NCI-H146 (cell line): ENCODE measurements at regions not wholly inside any gene's neighbourhood (a gene's known extent, or its start where the extent isn't known, plus 50 kb on each side); places are given as distances from the start of the nearest gene placed in this dataset.
"Not testable (repeated sequence)": the region's sequence is repeated elsewhere in the genome, so short reads cannot be mapped to it uniquely, and the experiment has no call there.

ENCODE experiments used
- DNase-seq: peaks from one replicate; lab custom pipeline; 2025; lab: John Stamatoyannopoulos, UW

DNA sequence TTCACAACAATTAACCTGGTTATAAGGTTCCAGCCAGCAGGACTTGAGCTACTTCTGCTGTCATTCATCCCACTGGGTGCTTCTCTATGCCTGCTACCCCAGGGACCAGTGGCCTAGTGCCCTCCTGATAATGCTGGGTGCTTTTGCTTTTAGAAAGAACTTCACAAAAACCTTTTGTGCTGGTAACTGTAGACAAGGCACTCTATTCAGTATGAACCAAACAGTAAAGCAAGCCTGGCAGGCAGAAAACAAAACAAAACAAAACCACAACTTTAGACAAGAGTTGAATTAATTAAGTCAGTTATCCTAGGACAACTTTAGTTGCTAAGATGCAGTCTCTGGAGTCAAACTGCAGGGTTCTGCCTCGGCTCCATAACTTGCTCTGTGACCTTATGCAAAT lies 61.9 kb upstream of the ADGRL2 start:
- DNase-seq: no peak

DNA sequence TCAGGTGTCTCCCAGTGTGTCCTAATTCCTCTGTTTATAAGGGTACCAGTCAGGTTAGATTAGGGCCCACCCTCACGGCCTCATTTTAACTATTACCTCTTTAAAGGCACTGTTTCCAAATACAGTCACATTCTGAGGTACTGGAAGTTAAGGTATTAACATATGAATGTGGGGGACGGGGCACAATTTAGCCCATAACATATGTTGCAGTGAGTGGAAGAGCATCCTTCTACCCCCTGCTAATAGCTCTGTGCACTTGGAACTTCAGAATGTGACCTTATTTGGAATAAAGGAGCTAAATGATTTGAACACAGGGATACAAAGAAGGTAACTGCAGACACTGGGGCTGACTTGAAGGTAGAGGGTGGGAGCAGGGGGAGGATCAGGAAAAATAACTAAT lies 67.3 kb upstream of the ADGRL2 start:
- no peak for DNase-seq

DNA sequence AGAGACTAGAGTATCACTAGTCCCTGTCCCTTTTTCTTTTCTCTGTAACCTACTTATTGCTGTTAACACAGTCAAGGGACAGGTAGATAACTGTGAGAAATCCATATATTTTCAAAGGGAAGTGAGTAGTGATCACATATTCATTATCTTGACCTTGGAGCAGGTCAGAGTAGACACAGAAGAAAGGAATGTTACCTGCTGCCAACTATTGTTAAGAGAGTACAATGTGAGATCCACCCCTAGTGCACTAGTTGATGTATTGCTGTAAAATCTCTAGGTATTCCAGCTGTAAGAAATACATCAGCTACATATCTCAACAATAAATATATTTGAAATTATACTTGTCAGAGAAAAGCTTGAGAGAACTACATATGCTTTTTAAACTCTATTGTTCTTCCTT lies 68.7 kb upstream of the ADGRL2 start:
- DNase-seq: no peak

DNA sequence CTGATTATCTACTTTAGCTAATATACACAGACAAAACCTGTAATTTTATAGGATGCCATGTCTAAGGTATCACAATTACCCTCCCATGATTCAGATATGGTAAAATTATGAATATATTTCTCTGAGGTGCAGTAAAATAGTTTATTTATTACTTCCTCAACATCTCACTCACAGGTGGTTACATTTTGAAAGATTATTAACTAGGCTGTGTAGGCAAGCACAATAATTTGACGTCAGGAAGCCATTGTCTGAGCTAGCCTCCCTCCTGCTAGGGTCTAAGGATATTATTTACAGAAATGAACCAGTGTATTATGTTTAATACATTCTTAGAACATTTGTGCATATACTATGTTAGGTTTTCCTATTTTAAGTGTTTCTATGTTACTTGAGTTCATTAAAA lies 69.9 kb upstream of the ADGRL2 start:
- DNase-seq: no peak

DNA sequence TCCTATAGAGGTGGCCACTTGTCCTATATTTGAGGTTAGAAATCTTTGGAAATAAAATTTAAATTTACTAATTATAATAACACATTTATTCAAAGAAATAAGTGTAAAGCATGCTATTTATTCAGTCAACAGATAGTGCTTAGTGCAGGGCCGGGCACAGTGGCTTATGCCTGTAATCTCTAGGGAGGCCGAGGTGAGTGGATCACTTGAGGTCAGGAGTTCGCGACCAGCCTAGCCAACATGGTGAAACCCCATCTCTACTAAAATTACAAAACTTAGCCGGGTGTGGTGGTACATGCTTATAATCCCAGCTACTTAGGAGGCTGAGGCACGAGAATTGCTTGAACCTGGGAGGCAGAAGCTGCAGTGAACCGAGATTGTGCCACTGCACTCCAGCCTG lies 70.4 kb upstream of the ADGRL2 start:
- DNase-seq: not testable (repeated sequence)

DNA sequence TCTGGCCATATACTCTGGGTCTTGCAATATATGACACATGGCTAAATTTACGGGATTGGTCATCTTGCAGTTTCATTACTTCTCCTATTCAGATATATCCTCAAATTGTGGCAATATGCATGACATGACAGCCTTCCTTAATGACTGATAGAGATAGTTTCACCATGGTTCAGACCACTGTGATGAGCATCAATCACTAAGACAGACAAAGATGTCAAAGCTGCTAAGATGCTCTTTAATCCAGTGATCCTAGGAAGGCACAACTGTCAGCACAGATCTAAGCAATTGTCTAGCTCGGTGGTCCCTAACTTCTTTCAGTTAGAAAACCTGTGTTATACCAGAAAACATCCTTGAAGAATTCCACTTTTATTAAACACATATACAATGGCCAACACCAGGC lies 70.9 kb upstream of the ADGRL2 start:
- DNase-seq: no peak

DNA sequence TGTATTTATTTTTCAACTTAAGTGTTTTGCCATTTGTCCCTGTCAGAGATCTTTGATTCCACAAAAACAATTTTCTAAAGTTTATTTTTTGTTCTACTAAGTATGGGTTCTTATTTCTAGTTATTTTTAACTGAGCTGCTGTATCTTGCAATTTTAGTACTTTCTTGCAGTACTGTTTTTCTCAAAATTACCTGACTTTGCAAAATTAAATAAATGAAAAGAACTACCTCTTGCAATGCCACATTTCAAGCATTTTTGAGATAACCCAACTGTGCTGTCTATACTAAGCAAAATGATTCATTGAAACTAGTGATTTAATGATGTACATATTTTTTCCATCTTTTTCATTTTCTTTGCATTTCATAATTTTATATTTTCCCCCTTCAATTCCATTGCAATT lies 71.5 kb upstream of the ADGRL2 start:
- DNase-seq: no peak

DNA sequence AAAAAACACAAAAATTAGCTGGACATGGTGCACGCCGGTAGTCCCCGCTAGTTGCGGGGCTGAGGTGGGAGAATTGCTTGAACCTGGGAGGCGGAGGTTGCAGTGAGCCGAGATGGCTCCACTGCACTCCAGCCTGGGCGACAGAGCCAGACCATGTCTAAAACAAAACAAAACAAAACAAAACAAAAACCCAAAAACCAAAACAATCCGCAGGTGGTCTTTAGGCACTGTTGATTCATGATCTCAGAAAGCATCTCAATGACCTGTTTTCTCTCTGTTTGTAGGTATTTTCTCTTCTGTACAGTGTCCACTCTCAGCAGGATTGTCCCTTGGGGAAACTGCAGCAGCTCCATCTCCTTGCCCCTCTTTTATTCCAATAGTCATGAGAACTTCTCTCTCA lies 74.9 kb upstream of the ADGRL2 start:
- no peak for DNase-seq

DNA sequence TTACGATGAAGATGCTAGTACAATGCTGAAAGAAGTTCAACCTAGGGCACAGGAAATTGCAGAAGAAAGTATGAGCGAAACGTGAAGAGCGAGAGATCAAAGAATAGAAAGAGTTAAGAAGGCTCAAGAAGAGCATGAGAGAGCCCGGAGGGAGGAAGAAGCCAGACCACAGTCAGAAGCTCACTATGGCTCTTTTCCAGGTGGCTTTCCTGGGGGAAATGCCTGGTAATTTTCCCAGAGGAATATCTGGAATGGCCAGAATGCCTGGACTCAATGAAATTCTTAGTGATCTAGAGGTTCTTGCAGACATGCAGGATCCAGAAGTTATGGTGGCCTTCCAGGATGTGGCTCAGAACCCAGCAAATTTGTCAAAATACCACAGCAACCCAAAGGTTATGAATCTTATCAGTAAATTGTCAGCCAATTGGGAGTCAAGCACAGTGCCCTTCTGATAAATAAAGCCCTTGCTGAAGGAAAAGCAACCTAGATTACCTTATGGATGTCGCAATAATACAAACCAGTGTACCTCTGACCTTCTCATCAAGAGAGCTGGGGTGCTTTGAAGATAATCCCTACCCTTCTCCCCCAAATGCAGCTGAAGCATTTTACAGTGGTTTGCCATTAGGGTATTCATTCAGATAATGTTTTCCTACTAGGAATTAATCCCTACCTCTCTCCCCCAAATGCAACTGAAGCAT lies 78.0 kb upstream of the ADGRL2 start:
- not testable (repeated sequence) for DNase-seq

DNA sequence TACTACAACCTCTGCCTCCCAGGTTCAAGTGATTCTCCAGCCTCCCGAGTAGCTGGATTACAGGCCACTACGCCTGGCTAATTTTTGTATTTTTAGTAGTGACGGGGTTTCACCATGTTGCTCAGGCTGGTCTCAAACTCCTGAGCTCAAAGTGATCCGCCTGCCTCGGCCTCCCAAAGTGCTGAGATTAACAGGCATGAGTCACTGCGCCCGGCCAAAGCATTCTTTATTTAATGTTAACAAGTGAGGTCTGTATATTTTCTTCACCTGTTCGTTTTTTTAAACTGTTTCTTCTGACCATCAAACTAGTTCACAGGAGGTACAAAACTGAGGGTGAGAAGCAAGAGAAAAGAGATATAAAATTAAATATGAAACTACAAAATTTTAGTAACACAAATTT lies 80.5 kb upstream of the ADGRL2 start:
- not testable (repeated sequence) for DNase-seq

DNA sequence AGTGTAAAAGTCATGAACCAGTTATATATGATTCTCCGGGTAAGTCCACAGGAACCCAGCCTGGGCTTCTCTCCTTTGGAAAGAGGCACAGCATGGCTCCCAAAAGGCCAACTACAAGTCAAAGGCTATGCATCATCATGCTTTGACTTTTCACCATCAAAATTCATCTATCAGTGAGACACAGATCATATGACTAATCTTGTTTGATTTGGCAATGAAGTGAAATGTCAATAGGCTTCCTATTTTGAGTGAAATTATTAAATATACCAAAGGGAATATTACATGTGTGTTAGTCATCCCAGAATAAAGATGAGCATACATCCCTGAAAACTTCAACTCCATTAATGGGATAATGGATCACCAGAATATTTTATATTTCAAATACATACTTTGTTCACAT lies 83.5 kb upstream of the ADGRL2 start:
- no peak for DNase-seq

DNA sequence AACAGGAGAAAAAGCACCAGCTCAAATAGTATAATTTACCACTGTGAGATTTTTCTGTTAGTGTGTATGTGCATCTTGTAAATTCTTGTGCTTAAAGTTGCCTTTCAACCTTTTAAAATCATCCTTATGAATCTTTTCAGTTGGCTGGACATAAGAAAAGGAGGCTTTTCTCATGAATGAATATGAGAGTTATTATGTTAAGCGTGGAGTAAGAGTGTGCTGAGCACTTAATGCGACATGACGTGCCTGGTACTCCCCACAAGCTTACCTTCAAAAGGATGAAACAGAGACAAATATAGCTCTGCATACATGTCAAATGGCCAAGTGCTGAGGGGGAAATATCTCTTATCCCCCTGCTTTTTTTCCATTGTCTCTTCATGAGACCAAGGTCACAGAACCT lies 85.3 kb upstream of the ADGRL2 start:
- DNase-seq: no peak

DNA sequence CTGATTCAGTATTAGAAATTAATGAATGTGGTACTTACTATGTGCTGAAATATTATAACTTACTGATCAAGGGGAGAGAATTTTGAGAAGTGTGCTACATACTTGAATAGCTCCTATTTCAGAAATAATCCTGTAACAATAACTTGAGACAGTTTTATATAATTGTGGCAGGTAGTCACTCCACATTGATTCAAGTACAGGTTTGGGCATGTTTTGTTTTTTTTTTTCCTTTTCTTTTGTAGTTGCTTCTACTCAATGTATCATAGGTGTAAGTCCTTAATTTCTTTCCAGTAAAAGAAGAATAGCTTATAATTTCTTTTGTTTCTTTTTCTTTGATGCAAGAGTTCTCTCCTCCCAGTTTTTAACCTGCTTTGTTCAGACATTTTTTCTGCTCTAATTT lies 86.1 kb upstream of the ADGRL2 start:
- no peak for DNase-seq

DNA sequence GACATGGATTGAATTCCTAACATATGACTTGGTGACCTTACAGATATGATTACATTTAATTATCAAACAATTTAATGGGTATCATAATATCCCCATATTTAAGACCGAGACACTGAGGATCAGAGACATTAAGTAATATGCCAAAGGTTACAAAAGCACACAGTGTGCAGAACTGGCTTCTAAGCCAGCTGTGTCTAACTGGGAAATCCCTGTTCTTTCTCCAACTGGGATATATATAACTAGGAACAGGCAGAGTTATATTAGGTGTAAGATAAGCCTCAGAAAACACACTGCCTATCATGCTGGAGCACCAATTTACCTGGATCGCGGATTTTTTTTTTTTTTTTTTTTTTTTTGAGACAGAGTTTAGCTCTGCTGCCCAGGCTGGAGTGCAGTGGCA lies 88.3 kb upstream of the ADGRL2 start:
- DNase-seq: no peak

DNA sequence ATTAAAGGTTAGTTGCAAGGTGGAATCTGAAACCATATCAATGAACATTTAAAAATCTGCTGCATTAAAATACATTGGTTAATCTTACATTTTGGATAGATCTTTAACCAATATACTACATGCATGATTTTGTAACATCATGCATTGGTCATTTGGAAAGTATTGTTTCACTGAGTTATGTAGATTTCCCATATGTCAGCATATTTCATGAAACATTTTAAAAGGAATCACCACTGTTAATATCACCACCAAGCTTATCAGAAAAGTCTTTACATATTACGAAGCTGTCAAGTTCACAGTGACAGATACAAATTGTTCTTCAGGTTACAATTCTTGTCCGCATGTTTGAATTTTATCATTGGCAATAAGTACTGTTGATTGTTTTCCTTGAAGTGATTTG lies 89.9 kb upstream of the ADGRL2 start:
- no peak for DNase-seq

DNA sequence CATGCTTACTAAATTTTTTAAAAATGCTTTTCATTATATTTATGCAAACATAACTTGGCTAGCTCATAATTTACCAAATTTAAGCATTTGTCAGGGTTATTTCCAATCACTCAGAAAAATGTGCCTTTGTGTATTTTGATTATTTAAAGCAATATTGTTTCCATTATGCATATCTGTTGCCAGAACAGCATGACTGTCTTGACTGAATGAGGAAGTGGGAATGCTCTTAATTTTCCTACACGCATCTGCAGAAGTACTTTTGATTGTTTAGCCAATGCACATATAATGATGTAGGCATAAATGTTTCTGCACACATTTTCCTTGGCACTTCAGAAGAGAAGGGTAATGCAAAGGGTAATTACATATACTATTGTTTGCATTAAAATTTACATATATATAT lies 92.5 kb upstream of the ADGRL2 start:
- DNase-seq: no peak

DNA sequence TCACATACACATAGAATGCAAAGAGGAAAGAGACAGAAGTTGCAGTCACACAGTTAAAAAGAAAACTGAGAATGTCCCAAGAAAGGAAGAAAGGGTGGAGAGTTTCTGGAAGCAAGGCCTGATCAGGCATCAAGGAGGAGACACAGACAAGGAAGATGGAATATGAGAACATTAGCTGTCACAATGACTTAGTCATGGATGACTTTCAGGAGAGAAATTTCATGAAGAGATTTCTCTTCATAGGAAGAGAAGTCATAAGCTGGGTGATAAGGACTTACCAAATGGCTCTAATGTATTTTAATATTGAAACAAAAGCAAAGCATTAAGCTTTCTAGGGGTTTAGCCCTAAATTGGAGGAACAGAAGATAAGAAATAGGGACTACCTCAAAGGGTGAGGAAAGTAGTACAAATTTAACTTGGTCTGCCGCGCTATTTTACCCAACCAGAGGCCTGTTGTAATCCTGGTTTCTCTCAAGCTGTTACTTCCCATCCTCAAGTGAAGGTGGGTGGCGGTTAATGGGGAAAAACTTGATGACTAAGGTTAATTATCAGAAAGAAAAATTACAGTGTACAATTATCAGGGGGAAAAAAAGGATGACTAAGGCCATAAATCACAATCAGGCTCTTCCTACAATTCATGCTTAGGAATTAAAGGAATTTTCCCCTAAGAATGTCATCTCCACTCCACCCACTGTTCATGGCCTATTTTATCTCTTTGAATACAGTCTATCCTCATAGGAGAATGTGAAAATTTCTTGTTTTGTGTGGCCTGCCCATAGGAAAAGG lies 93.9 kb upstream of the ADGRL2 start:
- no peak for DNase-seq

DNA sequence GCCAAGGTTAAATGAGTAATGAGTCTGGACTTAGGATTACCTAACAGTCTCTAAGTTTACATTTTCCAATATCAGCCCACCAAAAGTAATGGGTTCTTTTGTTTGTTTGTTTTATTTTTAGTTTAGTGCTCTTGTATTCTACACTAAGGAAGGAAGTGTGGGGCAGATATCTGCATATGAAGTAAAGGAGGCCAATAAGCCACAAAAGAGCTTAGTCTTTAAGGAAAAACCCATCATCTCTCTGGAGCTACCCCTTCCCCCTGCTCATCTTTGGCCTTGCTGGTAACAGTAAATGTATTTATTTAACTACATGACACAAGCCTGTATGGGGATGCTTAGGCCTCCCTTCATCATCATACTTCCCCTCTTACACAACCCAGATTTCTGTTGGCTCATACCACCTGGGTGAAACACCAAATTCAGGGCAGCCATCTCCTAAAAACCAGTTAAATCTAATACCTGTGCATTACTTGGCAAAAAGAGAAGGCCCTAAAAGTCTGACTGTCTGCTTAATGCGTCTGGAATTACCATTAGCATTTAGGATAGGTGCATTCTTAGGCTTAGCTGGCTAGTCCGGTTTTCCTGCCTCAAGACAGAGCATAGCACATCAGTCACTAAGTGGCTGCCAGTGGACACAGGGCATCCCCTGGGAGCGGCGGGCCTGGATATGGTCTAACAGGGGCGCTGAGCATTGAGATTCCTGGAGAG lies 96.8 kb upstream of the ADGRL2 start:
- DNase-seq: no peak

DNA sequence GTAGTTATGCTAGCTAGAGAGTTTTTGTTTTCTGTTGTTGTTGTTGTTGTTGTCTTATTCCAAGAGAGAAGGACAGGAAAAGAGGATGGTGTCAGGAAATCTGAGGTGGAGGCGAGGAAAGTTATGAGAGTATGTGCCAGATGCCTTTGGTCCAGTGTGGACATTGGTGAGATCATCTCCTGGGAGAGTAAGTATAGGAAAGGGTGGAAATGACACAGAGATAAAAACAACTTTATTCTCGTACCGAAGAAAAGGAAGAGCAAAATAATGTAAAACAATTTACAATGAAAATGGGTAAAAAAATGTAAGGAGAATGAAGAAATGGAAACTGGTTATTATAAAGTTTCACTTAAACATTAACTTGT lies 97.4 kb upstream of the ADGRL2 start:
- DNase-seq: no peak

DNA sequence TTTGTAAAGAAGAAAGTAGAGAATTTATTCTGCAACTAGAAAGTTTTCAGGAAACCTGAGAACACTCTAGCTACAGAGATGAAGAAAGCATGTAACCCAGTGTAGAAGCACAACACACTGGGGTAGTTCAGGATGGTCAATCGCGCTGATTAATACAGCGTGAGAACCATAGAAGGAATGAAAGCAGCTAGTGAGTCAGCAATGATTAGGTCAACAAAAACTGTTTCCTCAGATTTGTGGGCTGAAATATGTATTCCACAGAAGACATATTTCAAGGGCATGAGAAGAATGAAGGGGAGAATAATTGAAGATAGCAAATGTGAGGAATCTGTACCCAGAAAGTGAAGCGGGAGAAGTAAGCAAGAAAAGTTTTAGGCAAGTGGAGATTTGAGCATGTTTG lies 97.8 kb upstream of the ADGRL2 start:
- no peak for DNase-seq

DNA sequence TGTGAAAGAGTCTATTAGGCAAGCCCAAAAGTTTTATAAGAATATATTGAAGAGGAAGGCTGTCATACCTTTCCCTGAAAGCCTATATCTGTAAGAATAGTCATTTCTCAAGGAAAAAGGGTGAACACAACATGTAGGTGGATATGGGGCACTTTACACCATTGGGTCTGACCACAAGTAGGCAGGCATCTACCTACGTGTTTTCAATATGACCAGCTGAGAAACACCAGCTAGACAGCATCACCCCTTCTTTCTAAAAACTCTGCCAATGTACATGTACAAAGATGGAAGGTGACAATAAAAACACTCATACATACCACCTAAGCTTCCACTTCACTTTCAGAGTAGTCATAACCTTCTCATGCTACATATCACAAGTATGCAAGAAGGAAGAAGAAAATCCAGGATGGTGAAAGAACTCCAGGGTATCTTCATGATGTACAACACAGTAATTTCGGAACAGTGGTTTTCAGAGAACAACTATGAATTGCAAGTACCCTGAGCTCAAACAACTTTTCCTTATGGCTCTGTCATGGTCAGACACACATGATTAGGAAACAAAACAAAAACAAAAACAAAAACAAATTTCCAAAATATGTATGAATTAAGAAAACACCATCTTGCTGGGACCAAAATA lies 98.5 kb upstream of the ADGRL2 start:
- DNase-seq: no peak

DNA sequence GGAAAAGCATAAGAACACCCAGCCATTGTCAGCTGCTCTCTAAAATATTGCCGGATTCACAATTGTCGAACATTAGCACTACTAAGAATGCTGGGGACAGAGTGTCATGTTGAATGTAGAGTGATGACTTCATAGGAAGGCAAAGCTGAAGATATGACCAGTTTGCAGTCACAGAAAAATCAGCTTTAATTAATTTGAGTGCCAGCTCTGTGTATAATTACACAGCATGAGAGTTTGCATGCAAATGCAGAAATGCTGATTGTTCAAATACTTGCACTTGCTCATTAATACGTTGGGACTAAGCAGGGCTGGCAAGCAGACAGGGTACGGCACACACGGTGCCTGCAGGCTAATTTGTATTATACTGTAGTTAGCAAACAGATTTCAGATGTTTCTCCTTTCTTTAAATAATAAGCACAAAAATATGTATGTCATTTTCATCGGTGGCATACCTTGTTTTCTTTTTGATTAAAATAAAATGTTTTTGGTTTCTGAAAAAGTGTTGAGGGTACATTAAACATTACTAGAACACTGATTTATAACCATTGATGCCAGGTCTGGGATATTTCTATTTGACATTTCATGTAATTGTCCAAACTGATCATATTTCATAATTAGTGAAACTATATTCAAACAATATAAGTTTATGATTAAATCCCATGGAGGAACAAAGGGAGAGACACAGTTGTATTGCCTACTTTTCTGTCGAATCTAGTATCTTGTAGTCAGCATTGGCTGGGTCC lies 99.8 kb upstream of the ADGRL2 start:
- peak; percentile 59 for DNase-seq
